SK-N-MC (cell line): ENCODE measurements at regions not wholly inside any gene's neighbourhood (a gene's known extent, or its start where the extent isn't known, plus 50 kb on each side); places are given as distances from the start of the nearest gene placed in this dataset.

Experiments
- EZH2 ChIP-seq: fragments of 200-600 bp; sonication (generic); IDR thresholded peaks from one replicate; pipeline ENCODE4 v1.6.1; 2017; ENCODE audit warnings: antibody characterized with exemption
- POLR2AphosphoS5 ChIP-seq: IDR thresholded peaks from 2 replicates; pipeline ENCODE4 v1.6.1; 2012; ENCODE audit warnings: mild to moderate bottlenecking, low read depth, low read length, borderline replicate concordance

DNA sequence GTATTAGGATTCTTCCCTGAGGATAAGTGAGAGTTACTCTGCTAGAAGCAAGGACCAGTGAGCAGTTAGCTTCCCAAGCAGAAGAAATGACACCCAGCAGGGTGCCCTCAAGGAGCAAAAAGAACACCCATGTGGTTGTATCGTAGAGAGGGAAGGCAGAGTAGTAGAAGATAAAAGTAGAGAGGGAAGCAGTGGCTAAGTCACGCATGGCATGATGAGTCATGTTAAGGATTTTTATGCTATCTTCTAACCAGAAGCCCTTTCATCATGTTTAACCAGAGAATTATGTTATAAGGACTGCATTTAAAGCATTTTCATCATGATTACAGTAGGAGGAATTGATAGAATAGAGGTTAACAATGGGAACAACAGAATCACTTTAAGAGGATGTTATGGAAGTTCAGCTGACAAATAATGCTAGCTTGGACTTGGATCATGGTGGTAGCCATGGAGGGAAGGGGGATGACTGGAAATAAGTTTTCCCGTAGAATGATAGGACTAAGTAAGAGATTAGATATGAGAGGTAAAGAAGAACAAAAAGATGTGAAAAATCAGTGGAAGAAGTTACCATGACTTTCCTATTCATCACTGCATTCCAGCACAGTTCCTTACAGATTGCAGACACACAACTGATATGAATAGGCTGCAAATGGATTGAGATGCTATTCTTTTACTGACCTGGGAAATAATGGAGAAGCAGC lies 383.5 kb upstream of the INTU start:
- TF ChIP-seq EZH2 = no peak
- TF ChIP-seq POLR2AphosphoS5 = no peak
